Spleen (tissue), 11 donors: ENCODE measurements at regions not wholly inside any gene's neighbourhood (a gene's known extent, or its start where the extent isn't known, plus 50 kb on each side); places are given as distances from the start of the nearest gene placed in this dataset.
"Not testable (repeated sequence)": the region's sequence is repeated elsewhere in the genome, so short reads cannot be mapped to it uniquely, and the experiment has no call there.

Experiments
- DNase-seq: peaks from one replicate; pipeline ENCODE4 v3.0.0-alpha.2; 2020
- H3K27ac ChIP-seq, 8 donors: fragments of 200-600 bp; sonication (generic) in 7 of 8; 1 replicate in 4 of 8; 2 replicates in 4 of 8; pipeline versions ENCODE4 v1.5.0 to v1.8.0; 2016 to 2021; ENCODE audit warnings: inconsistent platforms in 4 of 8, mild to moderate bottlenecking in 4 of 8, moderate library complexity in 1 of 8
- H3K27me3 ChIP-seq, 7 donors: fragments of 200-600 bp; sonication (generic) in 6 of 7; replicated peaks in 1 of 7; 1 replicate in 4 of 7; 2 replicates in 3 of 7; pipeline versions ENCODE4 v1.5.0 to v1.8.0; 2016 to 2021; ENCODE audit warnings: inconsistent platforms in 3 of 7, mild to moderate bottlenecking in 1 of 7
- H3K36me3 ChIP-seq, 6 donors: fragments of 200-600 bp; sonication (generic) in 5 of 6; 1 replicate in 4 of 6; 2 replicates in 2 of 6; pipeline versions ENCODE4 v1.5.0 to v1.8.0; 2016 to 2021; ENCODE audit warnings: inconsistent platforms in 2 of 6
- H3K4me1 ChIP-seq, 6 donors: fragments of 200-600 bp; sonication (generic) in 5 of 6; 1 replicate in 3 of 6; 2 replicates in 3 of 6; pipeline versions ENCODE4 v1.5.0 to v1.8.0; 2016 to 2021; ENCODE audit warnings: inconsistent platforms in 3 of 6
- H3K4me3 ChIP-seq, 8 donors: fragments of 200-600 bp; sonication (generic) in 7 of 8; 1 replicate in 4 of 8; 2 replicates in 4 of 8; pipeline versions ENCODE4 v1.5.0 to v1.8.0; 2016 to 2021; ENCODE audit warnings: inconsistent platforms in 4 of 8, mild to moderate bottlenecking in 4 of 8, moderate library complexity in 2 of 8
- H3K9me3 ChIP-seq, 8 donors: fragments of 200-600 bp; sonication (generic) in 7 of 8; 1 replicate in 4 of 8; 2 replicates in 4 of 8; pipeline versions ENCODE4 v1.5.0 to v1.8.0; 2016 to 2021; ENCODE audit warnings: inconsistent platforms in 4 of 8
- CTCF ChIP-seq, 11 experiments: fragments of 200-600 bp in 7 of 11; fragments of 450-650 bp in 4 of 11; sonication (generic) in 4 of 11; IDR thresholded peaks in 8 of 11; conservative IDR thresholded peaks in 3 of 11; 1 replicate in 7 of 11; 2 replicates in 4 of 11; pipeline versions ENCODE4 v1.4.0 to v1.8.0; 2016 to 2021; ENCODE audit warnings: antibody characterized with exemption in 11 of 11, inconsistent platforms in 4 of 11, mild to moderate bottlenecking in 1 of 11
- POLR2A ChIP-seq, 3 donors: fragments of 450-650 bp; IDR thresholded peaks; one replicate each; pipeline ENCODE4 v1.5.1; 2017; ENCODE audit warnings: antibody characterized with exemption in 3 of 3, mild to moderate bottlenecking in 1 of 3
- POLR2AphosphoS5 ChIP-seq, 3 donors: sonication (generic); formaldehyde crosslinking; IDR thresholded peaks; one replicate each; pipeline ENCODE4 v1.5.1; 2017; ENCODE audit warnings: antibody characterized with exemption in 3 of 3
- whole genome bisulfite sequencing, 5 donors: extraction: QIAGEN DNeasy Blood & Tissue Kit in 3 of 5; methylation state at CpG; one replicate each; pipeline versions ENCODE4 v1.1.5 to v1.1.7; 2013 to 2018; 5-methylcytosine and 5-hydroxymethylcytosine counted together
- intact Hi-C: fragments of 100-400 bp; cut with DNase I; formaldehyde crosslinking; loops from one replicate; pipeline ENCODE4 v1.15.0; 2023; ENCODE audit warnings: low total_unique reads
- donor health status: healthy with polysubstance abuse.
- donor health status: DM: no; HTN: no; CAD: no; lungs with moderate emphysema.
- donor health status: DM: no; HTN: no; CAD: no.
- donor health status: Bipolar disorder and iron deficiency.
- donor health status: healthy.
- donor health status: DM: no; HTN: no; CAD: no.
- donor health status: DM: yes; HTN: yes; CAD: no.

- Histone ChIP-seq H3K4me3 (no peak overlapping the region), H3K27me3 (no peaks in the 10 kb centered on the region), H3K27ac (no peak overlapping the region), H3K9me3 (peaks cover 0 to 6% (median 2%) of the 10 kb centered on the region in 8 donors), H3K36me3 (no peaks in the 10 kb centered on the region), H3K4me1 (no peaks in the 10 kb centered on the region)
- TF ChIP-seq POLR2A (IDR thresholded peaks at IDR 0.05) (no peak), POLR2AphosphoS5 (IDR thresholded peaks at IDR 0.05) (no peak), CTCF (IDR thresholded peaks at IDR 0.05 in 8 of 11, conservative IDR thresholded peaks at IDR 0.05 in 3 of 11) (no peak)
- intact Hi-C loops, result no loop called here
- DNase-seq, result no peak
- WGBS, 5 donors, result 81 to 87% (median 84%) methylated on average over 2 of the region's 2 CpGs
These were observed 1920.2 kb upstream of the CDH9 start for GRCh38 chr5:28958581-28958980.

- no peak for TF ChIP-seq POLR2A (IDR thresholded peaks at IDR 0.05)
- TF ChIP-seq POLR2AphosphoS5 (IDR thresholded peaks at IDR 0.05), result no peak
- TF ChIP-seq CTCF (IDR thresholded peaks at IDR 0.05 in 8 of 11, conservative IDR thresholded peaks at IDR 0.05 in 3 of 11), result no peak
- H3K36me3 ChIP-seq, result no peaks in the 10 kb centered on the region
- peaks cover 0 to 10% (median 3%) of the 10 kb centered on the region in 8 donors for H3K9me3 ChIP-seq
- intact Hi-C loops, result no loop called here
- no peak overlapping the region for H3K4me3 ChIP-seq
- no peak overlapping the region for H3K27ac ChIP-seq
- DNase-seq, result no peak
- H3K27me3 ChIP-seq, result no peaks in the 10 kb centered on the region
- H3K4me1 ChIP-seq, result no peaks in the 10 kb centered on the region
These were observed 1919.1 kb upstream of the CDH9 start for GRCh38 chr5:28957450-28957849.

GRCh38 chr5:28954074-28954473 lies 1915.7 kb upstream of the CDH9 start:
- Histone ChIP-seq H3K27me3 (no peaks in the 10 kb centered on the region), H3K4me1 (no peaks in the 10 kb centered on the region), H3K27ac (no peak overlapping the region), H3K36me3 (no peaks in the 10 kb centered on the region), H3K4me3 (no peak overlapping the region), H3K9me3 (peaks cover 0 to 15% (median 5%) of the 10 kb centered on the region in 8 donors)
- intact Hi-C loops, result no loop called here
- TF ChIP-seq POLR2AphosphoS5 (IDR thresholded peaks at IDR 0.05), result no peak
- DNase-seq, result no peak
- WGBS, 5 donors, result 77 to 87% (median 86%) methylated on average over 4 of the region's 4 CpGs

- TF ChIP-seq CTCF (IDR thresholded peaks at IDR 0.05 in 8 of 11, conservative IDR thresholded peaks at IDR 0.05 in 3 of 11) (no peak), POLR2AphosphoS5 (IDR thresholded peaks at IDR 0.05) (no peak), POLR2A (IDR thresholded peaks at IDR 0.05) (no peak)
- intact Hi-C loops, result no loop called here
- H3K36me3 ChIP-seq, result no peaks in the 10 kb centered on the region
- H3K4me1 ChIP-seq, result no peaks in the 10 kb centered on the region
- peaks cover 0 to 6% (median 0%) of the 10 kb centered on the region in 8 donors for H3K9me3 ChIP-seq
- no peak for DNase-seq
- no peak overlapping the region for H3K27ac ChIP-seq
- WGBS, 5 donors, result 68 to 81% (median 74%) methylated on average over 2 of the region's 2 CpGs
- H3K27me3 ChIP-seq, result no peaks in the 10 kb centered on the region
- H3K4me3 ChIP-seq, result no peak overlapping the region
These were observed 1909.5 kb upstream of the CDH9 start for GRCh38 chr5:28947865-28948264.

GRCh38 chr5:28945859-28946258 lies 1907.5 kb upstream of the CDH9 start:
- no peaks in the 10 kb centered on the region for H3K36me3 ChIP-seq
- no peak overlapping the region for H3K4me3 ChIP-seq
- H3K9me3 ChIP-seq, result peaks cover 0 to 19% (median under 1%) of the 10 kb centered on the region in 8 donors
- no peaks in the 10 kb centered on the region for H3K4me1 ChIP-seq
- no peak for TF ChIP-seq POLR2A (IDR thresholded peaks at IDR 0.05)
- TF ChIP-seq POLR2AphosphoS5 (IDR thresholded peaks at IDR 0.05), result no peak
- TF ChIP-seq CTCF (IDR thresholded peaks at IDR 0.05 in 8 of 11, conservative IDR thresholded peaks at IDR 0.05 in 3 of 11), result no peak
- intact Hi-C loops, result no loop called here
- no peak overlapping the region for H3K27ac ChIP-seq
- DNase-seq, result no peak
- H3K27me3 ChIP-seq, result no peaks in the 10 kb centered on the region

GRCh38 chr5:28929366-28929765 lies 1891.0 kb upstream of the CDH9 start:
- H3K27me3 ChIP-seq, result peaks cover 0 to 11% (median 0%) of the 10 kb centered on the region in 7 donors
- DNase-seq, H3K4me1 ChIP-seq, H3K4me3 ChIP-seq, H3K27ac ChIP-seq, H3K36me3 ChIP-seq, intact Hi-C loops: not testable (repeated sequence)
- H3K9me3 ChIP-seq, result peaks cover 0 to 31% (median 6%) of the 10 kb centered on the region in 8 donors
- WGBS, 5 donors, result 84 to 92% (median 86%) methylated on average over 13 to 24 of the region's 24 CpGs

- H3K27me3 ChIP-seq, result peaks cover 0 to 11% (median 0%) of the 10 kb centered on the region in 7 donors
- WGBS, 5 donors, result 77 to 92% (median 81%) methylated on average over 18 to 23 of the region's 23 CpGs
- DNase-seq, H3K4me1 ChIP-seq, H3K36me3 ChIP-seq, H3K27ac ChIP-seq, intact Hi-C loops, H3K4me3 ChIP-seq: not testable (repeated sequence)
- H3K9me3 ChIP-seq, result peaks cover 0 to 31% (median 6%) of the 10 kb centered on the region in 8 donors
These were observed 1890.0 kb upstream of the CDH9 start for GRCh38 chr5:28928327-28928790.
